GM23338 (cell line): ENCODE measurements at regions not wholly inside any gene's neighbourhood (a gene's known extent, or its start where the extent isn't known, plus 50 kb on each side); places are given as distances from the start of the nearest gene placed in this dataset.

Experiments used
- ATAC-seq: fragments of 200-7000 bp; cut with Tn5 transposase; 3 replicates; pipeline ENCODE4 v1.9.1; 2020
- DNase-seq: peaks from one replicate; pipeline ENCODE4 v3.0.0-alpha.2; 2015; ENCODE audit warnings: low spot score
- H2AFZ ChIP-seq: fragments of 200-600 bp; sonication (generic); 2 replicates; pipeline ENCODE4 v1.8.0; 2016; ENCODE audit warnings: antibody characterized with exemption, mild to moderate bottlenecking, moderate library complexity
- H3F3A ChIP-seq: fragments of 200-600 bp; sonication (generic); replicated peaks from 2 replicates; pipeline ENCODE4 v1.8.0; 2017; ENCODE audit warnings: antibody characterized with exemption, mixed run types, low read depth
- H3K27ac ChIP-seq: fragments of 200-600 bp; sonication (generic); 2 replicates; pipeline ENCODE4 v1.6.1; 2016; ENCODE audit warnings: low read depth
- H3K27me3 ChIP-seq: fragments of 200-600 bp; sonication (generic); 2 replicates; pipeline ENCODE4 v1.8.0; 2016; ENCODE audit warnings: mild to moderate bottlenecking, mixed run types, moderate library complexity; ENCODE audit not compliant: insufficient read depth
- H3K36me3 ChIP-seq: fragments of 200-600 bp; sonication (generic); 2 replicates; pipeline ENCODE4 v1.8.0; 2016; ENCODE audit warnings: mild to moderate bottlenecking; ENCODE audit not compliant: insufficient read depth
- H3K4me1 ChIP-seq: fragments of 200-600 bp; sonication (generic); 2 replicates; pipeline ENCODE4 v1.8.0; 2016; ENCODE audit warnings: mild to moderate bottlenecking, moderate library complexity; ENCODE audit not compliant: insufficient read depth
- H3K4me2 ChIP-seq: fragments of 200-600 bp; sonication (generic); 2 replicates; pipeline ENCODE4 v1.7.1; 2017; ENCODE audit warnings: mixed run types
- H3K4me3 ChIP-seq: fragments of 200-600 bp; sonication (generic); 2 replicates; pipeline ENCODE4 v1.6.1; 2016; ENCODE audit warnings: mixed run types
- H3K79me2 ChIP-seq: fragments of 200-600 bp; sonication (generic); replicated peaks from 2 replicates; pipeline ENCODE4 v1.8.0; 2017; ENCODE audit warnings: mild to moderate bottlenecking; ENCODE audit not compliant: insufficient read depth
- H3K9me2 ChIP-seq: fragments of 200-600 bp; sonication (generic); 2 replicates; pipeline ENCODE4 v1.8.0; 2017; ENCODE audit not compliant: insufficient read depth
- H4K20me1 ChIP-seq: fragments of 200-600 bp; sonication (generic); replicated peaks from 2 replicates; pipeline ENCODE4 v1.8.0; 2017; ENCODE audit warnings: mild to moderate bottlenecking; ENCODE audit not compliant: insufficient read depth
- H3K27ac Mint-ChIP-seq: 2 replicates; pipeline ENCODE4 v1.8.0; 2020; ENCODE audit warnings: inconsistent platforms, mild to moderate bottlenecking, moderate library complexity, mixed read lengths
- H3K27me3 Mint-ChIP-seq: 3 replicates; pipeline ENCODE4 v1.8.0; 2022; ENCODE audit warnings: low read depth, mild to moderate bottlenecking, moderate library complexity, mixed read lengths, inconsistent platforms; ENCODE audit not compliant: insufficient read depth, poor library complexity
- H3K36me3 Mint-ChIP-seq: 3 replicates; pipeline ENCODE4 v1.8.0; 2021; ENCODE audit warnings: low read depth, mild to moderate bottlenecking, inconsistent platforms, moderate library complexity, mixed read lengths
- H3K4me1 Mint-ChIP-seq: 3 replicates; pipeline ENCODE4 v1.8.0; 2020; ENCODE audit warnings: mild to moderate bottlenecking, inconsistent platforms, mixed read lengths
- H3K4me3 Mint-ChIP-seq: 3 replicates; pipeline ENCODE4 v1.8.0; 2021; ENCODE audit warnings: moderate library complexity, mild to moderate bottlenecking, inconsistent platforms, mixed read lengths
- H3K9me3 Mint-ChIP-seq: 3 replicates; pipeline ENCODE4 v1.8.0; 2020; ENCODE audit warnings: moderate library complexity, mild to moderate bottlenecking, inconsistent platforms, mixed read lengths
- ETS1 ChIP-seq: IDR thresholded peaks from 2 replicates; pipeline ENCODE4 v1.6.1; 2016; ENCODE audit warnings: antibody characterized with exemption
- EZH2phosphoT487 ChIP-seq: fragments of 200-600 bp; sonication (generic); IDR thresholded peaks from one replicate; pipeline ENCODE4 v1.8.1; 2018; ENCODE audit warnings: antibody characterized with exemption; ENCODE audit not compliant: unreplicated experiment
- JUNB ChIP-seq: IDR thresholded peaks from one replicate; pipeline ENCODE4 v1.6.1; 2016; ENCODE audit warnings: antibody characterized with exemption; ENCODE audit not compliant: unreplicated experiment
- POLR2AphosphoS5 ChIP-seq: IDR thresholded peaks from 2 replicates; pipeline ENCODE4 v1.6.1; 2016; ENCODE audit warnings: antibody characterized with exemption, low read depth
- STAT1 ChIP-seq: IDR thresholded peaks from one replicate; pipeline ENCODE4 v1.6.1; 2016; ENCODE audit warnings: antibody characterized with exemption; ENCODE audit not compliant: unreplicated experiment
- ZNF114 ChIP-seq: fragments of 250-450 bp; sonication (Bioruptor Pico); IDR thresholded peaks from 2 replicates; pipeline ENCODE4 v1.5.0; 2020; ENCODE audit warnings: mild to moderate bottlenecking, moderate library complexity
- TF ChIP-seq, protein P1 (sequence below), 2 experiments: fragments of 200-600 bp in 1 of 2; sonication (generic) in 1 of 2; conservative IDR thresholded peaks; 2 replicates each; pipeline versions ENCODE4 v1.5.1 to v1.6.1; 2016 to 2017; ENCODE audit warnings: antibody characterized with exemption in 2 of 2, low read depth in 2 of 2, mild to moderate bottlenecking in 2 of 2, moderate library complexity in 1 of 2

DNA sequence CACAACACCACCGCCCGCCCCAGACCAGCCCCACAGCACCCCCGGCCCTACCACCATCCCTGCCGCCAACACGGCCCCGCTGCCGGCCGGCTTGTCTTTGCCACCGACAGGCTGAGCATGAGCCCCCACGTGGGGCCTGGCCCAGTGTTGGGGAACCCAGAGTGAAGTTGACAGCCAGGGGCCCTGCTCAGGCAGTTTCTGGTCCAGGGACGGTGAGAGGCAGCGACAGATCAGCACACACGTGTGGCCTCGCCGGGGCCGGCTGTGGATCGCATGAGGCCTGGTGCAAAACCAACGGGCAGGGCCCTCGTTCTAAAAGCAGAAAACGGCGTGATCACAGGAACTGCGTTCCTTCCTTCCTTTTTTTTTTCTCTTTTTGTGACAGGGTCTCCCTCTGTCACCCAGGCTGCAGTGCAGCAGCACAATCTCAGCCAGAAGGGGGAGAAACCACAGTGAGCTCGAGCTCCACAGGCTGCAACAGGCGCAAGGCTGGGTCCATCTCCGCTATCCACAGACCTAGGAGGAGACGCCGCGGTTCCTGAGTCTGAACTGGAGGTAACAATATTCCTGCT lies 50.5 kb upstream of the FBRSL1 start:
- peaks cover 10% of the 10 kb centered on the region for H3K4me1 Mint-ChIP-seq
- Histone ChIP-seq H3K9me2 (no peaks in the 10 kb centered on the region), H3K27ac (no peak overlapping the region), H3K79me2 (no peaks in the 10 kb centered on the region), H4K20me1 (no peaks in the 10 kb centered on the region), H3F3A (no peaks in the 10 kb centered on the region), H3K4me1 (no peaks in the 10 kb centered on the region; the same call in 1 of the 2 replicates), H3K4me2 (no peak overlapping the region), H2AFZ (no peak overlapping the region), H3K27me3 (peaks cover 51% of the 10 kb centered on the region), H3K4me3 (no peak overlapping the region), H3K36me3 (no peaks in the 10 kb centered on the region)
- no peak for TF ChIP-seq POLR2AphosphoS5
- TF ChIP-seq, protein P1, sequence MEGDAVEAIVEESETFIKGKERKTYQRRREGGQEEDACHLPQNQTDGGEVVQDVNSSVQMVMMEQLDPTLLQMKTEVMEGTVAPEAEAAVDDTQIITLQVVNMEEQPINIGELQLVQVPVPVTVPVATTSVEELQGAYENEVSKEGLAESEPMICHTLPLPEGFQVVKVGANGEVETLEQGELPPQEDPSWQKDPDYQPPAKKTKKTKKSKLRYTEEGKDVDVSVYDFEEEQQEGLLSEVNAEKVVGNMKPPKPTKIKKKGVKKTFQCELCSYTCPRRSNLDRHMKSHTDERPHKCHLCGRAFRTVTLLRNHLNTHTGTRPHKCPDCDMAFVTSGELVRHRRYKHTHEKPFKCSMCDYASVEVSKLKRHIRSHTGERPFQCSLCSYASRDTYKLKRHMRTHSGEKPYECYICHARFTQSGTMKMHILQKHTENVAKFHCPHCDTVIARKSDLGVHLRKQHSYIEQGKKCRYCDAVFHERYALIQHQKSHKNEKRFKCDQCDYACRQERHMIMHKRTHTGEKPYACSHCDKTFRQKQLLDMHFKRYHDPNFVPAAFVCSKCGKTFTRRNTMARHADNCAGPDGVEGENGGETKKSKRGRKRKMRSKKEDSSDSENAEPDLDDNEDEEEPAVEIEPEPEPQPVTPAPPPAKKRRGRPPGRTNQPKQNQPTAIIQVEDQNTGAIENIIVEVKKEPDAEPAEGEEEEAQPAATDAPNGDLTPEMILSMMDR (conservative IDR thresholded peaks at IDR 0.05; ENCODE audit: low read depth in 2 of 2) = 0 out of 4 replicates have a peak, but pooled peaks of 1 of the 2 experiments have one; percentile 1
- H3K9me3 Mint-ChIP-seq = peaks cover 50% of the 10 kb centered on the region
- ATAC-seq (no peak), DNase-seq (no peak)
- H3K4me3 Mint-ChIP-seq = no peak overlapping the region
- H3K27me3 Mint-ChIP-seq = peaks cover 51% of the 10 kb centered on the region
- H3K27ac Mint-ChIP-seq = no peak overlapping the region
- H3K36me3 Mint-ChIP-seq = peaks cover 37% of the 10 kb centered on the region

DNA sequence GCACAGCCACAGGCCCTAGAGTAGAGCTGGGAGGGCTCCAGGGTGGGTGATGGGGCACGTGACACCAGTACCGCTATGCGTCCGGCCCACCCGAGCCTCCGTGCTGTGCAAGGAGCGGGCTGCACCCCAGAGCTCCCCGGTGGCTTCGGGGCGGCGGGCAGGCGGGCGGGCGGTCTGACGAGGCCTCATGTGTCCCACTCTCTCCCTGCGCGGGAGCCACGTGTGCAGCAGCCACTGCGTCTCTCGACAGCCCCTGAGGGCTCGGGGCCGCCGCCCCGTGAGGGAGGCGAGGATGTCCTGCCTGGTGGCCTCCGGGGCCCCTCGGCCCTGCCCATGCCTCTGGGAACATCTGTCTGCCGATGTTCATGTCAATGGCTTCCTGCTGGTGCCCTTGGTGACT lies 51.2 kb upstream of the FBRSL1 start:
- H3K4me2 ChIP-seq = no peak overlapping the region
- ATAC-seq = no peak
- no peaks in the 10 kb centered on the region; the same call in 1 of the 2 replicates for H3K4me1 ChIP-seq
- Mint-ChIP-seq H3K27me3 (peaks cover 53% of the 10 kb centered on the region), H3K4me1 (peaks cover 10% of the 10 kb centered on the region), H3K9me3 (peaks cover 47% of the 10 kb centered on the region), H3K4me3 (no peak overlapping the region), H3K36me3 (peaks cover 37% of the 10 kb centered on the region), H3K27ac (no peak overlapping the region)
- TF ChIP-seq JUNB = no peak
- no peak for TF ChIP-seq EZH2phosphoT487
- TF ChIP-seq ETS1 = no peak
- no peak for TF ChIP-seq STAT1
- TF ChIP-seq ZNF114 (CRISPR knock-in tag) = no peak
- no peaks in the 10 kb centered on the region for H3F3A ChIP-seq
- no peak overlapping the region for H2AFZ ChIP-seq
- H3K36me3 ChIP-seq = no peaks in the 10 kb centered on the region
- no peak overlapping the region for H3K27ac ChIP-seq
- H3K79me2 ChIP-seq = no peaks in the 10 kb centered on the region
- DNase-seq = no peak
- H3K27me3 ChIP-seq = peaks cover 51% of the 10 kb centered on the region
- H3K4me3 ChIP-seq = no peak overlapping the region
- no peaks in the 10 kb centered on the region for H4K20me1 ChIP-seq
- no peaks in the 10 kb centered on the region for H3K9me2 ChIP-seq
